ENCODE measurements at regions not wholly inside any gene's neighbourhood (a gene's known extent, or its start where the extent isn't known, plus 50 kb on each side); places are given as distances from the start of the nearest gene placed in this dataset.

DNA sequence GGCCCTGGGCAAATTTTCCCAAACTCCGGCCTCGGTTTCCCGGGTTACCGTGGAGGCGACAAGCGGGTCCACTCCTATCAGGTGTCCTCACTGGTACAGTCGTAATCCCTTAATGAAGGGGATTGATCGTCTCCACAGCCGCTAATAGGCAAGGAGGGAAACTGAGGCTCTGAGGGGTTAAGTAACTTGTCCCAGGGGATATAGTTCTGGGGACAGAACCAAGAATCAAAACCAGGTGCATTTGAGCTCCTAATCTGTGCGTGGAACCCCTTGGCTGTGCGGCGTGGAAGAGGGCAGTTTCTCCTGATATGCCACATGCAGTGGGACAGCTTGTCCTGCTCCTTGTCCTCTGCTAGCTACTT, 157.2 kb downstream of the CYRIA start:
- H3K27me3 ChIP-seq, result peaks cover 19% of the 10 kb centered on the region
- TF ChIP-seq, protein P1, sequence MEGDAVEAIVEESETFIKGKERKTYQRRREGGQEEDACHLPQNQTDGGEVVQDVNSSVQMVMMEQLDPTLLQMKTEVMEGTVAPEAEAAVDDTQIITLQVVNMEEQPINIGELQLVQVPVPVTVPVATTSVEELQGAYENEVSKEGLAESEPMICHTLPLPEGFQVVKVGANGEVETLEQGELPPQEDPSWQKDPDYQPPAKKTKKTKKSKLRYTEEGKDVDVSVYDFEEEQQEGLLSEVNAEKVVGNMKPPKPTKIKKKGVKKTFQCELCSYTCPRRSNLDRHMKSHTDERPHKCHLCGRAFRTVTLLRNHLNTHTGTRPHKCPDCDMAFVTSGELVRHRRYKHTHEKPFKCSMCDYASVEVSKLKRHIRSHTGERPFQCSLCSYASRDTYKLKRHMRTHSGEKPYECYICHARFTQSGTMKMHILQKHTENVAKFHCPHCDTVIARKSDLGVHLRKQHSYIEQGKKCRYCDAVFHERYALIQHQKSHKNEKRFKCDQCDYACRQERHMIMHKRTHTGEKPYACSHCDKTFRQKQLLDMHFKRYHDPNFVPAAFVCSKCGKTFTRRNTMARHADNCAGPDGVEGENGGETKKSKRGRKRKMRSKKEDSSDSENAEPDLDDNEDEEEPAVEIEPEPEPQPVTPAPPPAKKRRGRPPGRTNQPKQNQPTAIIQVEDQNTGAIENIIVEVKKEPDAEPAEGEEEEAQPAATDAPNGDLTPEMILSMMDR (IDR thresholded peaks at IDR 0.05; ENCODE audit: low read depth, low read length), result no peak
- H3K36me3 ChIP-seq, result no peaks in the 10 kb centered on the region
- DNase-seq, result no peak
- no peak overlapping the region for H3K4me3 ChIP-seq (ENCODE audit: low read depth, low read length)
- no peaks in the 10 kb centered on the region for H3K4me1 ChIP-seq
- no peaks in the 10 kb centered on the region for H3K9me3 ChIP-seq

DNA sequence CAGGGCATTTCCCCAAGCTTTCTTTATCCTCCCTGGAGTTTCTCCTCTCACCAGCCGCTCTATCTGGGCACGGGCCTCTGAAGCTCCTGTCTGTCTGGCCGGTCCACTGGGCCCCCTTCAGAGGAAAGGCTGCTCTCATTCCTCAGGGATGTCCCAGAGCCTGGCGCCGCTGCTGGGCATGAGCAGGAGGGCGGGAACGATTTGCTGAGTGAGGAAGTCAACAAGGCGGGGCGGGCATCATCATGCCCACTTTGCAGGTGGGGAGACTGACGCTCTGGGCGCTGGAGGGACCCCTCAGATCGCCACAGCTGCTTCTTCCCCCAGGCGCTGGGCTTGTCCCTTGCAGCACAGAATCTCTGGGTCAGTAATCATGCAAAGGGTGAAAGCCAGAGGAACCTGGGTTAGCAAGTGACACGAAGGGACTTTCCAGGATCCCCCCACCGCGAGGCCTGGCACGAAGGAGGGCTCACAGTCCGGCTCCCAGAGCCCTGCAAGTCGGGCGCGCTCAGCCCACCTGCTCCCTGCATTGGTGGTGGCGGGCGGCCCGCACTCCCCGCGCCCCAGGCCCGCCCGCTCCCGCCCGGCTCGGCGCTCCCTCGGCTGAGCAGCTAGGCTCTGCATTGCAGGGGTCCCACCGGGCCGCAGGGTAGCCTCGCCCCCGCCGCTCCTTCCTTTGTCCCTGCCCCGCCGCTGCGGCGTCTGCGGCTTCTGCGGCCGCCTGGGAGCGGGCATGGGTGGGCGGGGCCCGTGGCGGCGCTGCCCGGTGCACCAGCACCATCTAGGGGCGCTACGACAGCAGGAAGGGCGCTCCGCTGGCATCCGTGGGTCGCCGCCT, 157.8 kb downstream of the CYRIA start:
- Histone ChIP-seq H3K27me3 (peaks cover 19% of the 10 kb centered on the region), H3K9me3 (no peaks in the 10 kb centered on the region), H3K4me3 (ENCODE audit: low read depth, low read length) (peak overlapping the region; percentile 29), H3K4me1 (no peaks in the 10 kb centered on the region), H3K36me3 (no peaks in the 10 kb centered on the region)
- TF ChIP-seq, protein P1 (IDR thresholded peaks at IDR 0.05; ENCODE audit: low read depth, low read length), result peak; percentile 67
- DNase-seq, result peak; percentile 80

DNA sequence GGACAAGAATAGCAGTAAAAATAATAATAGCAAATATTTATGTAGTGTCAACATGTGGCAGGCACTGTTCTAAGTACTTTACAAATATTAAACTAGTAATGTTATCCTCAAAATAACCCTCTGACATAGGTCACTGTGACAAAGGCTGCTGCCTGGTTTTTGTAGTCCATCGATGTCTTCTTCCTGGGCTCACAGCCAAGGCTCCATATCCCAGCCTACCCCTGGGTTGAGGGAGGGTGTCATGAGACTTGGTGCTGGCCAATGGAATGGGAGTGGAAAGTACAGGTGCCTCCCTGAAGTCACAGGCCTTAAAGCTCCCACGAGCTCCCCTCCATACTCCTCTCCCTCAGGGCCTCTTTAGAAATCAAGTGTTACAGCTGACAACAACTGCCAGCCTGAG, 159.3 kb downstream of the CYRIA start:
- Histone ChIP-seq H3K27me3 (peaks cover 19% of the 10 kb centered on the region), H3K4me3 (ENCODE audit: low read depth, low read length) (no peak overlapping the region), H3K4me1 (no peaks in the 10 kb centered on the region), H3K36me3 (no peaks in the 10 kb centered on the region), H3K9me3 (no peaks in the 10 kb centered on the region)
- peak; percentile 34 for DNase-seq
- TF ChIP-seq, protein P1 (IDR thresholded peaks at IDR 0.05; ENCODE audit: low read depth, low read length), result no peak

DNA sequence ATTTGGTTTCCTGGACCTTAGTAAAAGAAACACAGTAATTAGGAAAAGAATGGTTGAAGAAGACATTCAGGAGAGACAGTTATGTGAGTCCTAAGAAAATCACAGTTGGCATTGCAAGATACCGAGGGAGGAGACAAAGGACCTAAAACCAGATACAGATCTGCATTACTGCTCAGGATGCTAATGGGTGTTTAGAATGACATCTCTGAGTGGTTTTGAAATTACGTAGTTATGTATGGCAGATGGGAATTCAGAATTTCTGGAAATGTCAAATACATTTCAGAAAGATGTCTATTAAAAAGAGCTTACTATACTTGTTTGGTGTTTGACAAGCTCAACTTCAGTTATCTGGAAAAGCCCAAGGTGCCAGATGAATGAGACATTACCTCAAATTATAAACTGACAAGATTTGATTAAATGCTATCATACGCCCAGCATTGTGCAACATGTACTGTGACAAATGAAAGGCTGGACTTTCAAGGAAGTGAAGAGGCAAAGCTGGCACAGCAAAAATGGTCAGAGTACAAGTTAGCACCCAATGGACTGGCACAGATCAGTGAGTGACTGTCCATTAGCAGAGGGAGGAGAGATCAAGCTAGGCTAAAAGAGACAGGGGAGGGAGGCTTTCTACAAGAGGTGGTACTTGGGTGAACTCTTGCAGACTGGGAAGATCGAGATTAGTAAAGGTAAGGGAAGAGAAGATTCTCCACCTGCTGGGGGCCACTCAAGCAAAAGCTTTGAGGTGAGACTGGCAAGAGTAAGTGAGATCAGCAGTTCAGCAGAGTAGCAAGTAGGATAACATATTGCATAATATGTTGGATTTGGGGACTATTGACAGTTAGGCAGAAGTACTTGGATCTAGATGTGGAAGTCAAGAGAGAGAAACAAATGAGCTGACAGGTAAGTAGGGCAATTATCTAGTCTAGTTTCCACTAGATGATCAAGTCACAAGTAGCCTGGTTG, 168.9 kb downstream of the CYRIA start:
- no peaks in the 10 kb centered on the region for H3K36me3 ChIP-seq
- TF ChIP-seq, protein P1 (IDR thresholded peaks at IDR 0.05; ENCODE audit: low read depth, low read length), result no peak
- H3K4me1 ChIP-seq, result no peaks in the 10 kb centered on the region
- H3K9me3 ChIP-seq, result no peaks in the 10 kb centered on the region
- no peak for DNase-seq
- no peak overlapping the region for H3K4me3 ChIP-seq (ENCODE audit: low read depth, low read length)
- H3K27me3 ChIP-seq, result no peaks in the 10 kb centered on the region

DNA sequence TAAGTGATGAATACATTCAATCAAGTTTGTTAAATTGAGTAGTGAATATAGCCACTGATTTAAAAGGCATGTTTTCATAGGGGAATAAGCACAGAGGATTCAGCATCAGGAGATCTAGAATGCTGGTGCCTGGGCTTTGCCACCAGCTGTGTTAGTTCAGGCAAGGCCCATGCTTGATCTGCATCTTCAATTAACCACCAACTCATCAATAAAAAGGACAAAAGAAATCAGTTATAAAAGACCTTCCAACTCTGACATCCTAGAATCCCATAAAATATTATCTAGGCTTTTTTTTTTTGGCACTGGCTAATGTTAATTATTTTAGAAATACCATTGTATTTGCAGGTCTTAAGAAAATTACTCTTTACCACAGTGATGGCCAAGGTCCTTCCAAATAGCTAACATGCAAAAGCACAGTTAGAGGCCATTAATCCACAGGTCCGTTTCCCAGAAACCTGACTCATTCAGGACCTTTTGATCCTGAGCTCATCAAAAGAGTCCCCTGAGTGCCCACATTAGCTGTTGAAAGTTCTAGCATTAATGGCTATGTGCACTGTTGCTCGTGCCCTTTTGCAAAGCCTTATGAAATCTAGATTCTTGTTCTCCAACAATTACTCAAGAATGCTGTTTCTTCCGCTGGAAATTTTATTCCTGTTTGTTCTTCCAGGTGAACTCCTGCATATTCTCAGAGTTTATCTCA, 170.0 kb downstream of the CYRIA start:
- Histone ChIP-seq H3K27me3 (no peaks in the 10 kb centered on the region; the same call in 1 of the 2 replicates), H3K9me3 (no peaks in the 10 kb centered on the region), H3K4me3 (ENCODE audit: low read depth, low read length) (no peak overlapping the region), H3K36me3 (no peaks in the 10 kb centered on the region), H3K4me1 (no peaks in the 10 kb centered on the region)
- TF ChIP-seq, protein P1 (IDR thresholded peaks at IDR 0.05; ENCODE audit: low read depth, low read length), result no peak
- no peak for DNase-seq
